H9 (cell line): ENCODE measurements at regions not wholly inside any gene's neighbourhood (a gene's known extent, or its start where the extent isn't known, plus 50 kb on each side); places are given as distances from the start of the nearest gene placed in this dataset.

Experiments
- DNase-seq: peaks from one replicate; pipeline ENCODE4 v3.0.0-alpha.2; 2017
- H2AFZ ChIP-seq: one replicate; pipeline ENCODE4 v1.6.1; 2013; ENCODE audit warnings: mild to moderate bottlenecking, low read length, control low read depth, moderate library complexity
- H2AK5ac ChIP-seq: 2 replicates; pipeline ENCODE4 v1.6.1; 2013; ENCODE audit warnings: low read length, control low read depth, mixed read lengths; ENCODE audit not compliant: insufficient read length
- H2BK120ac ChIP-seq: one replicate; pipeline ENCODE4 v1.6.1; 2013; ENCODE audit warnings: low read depth, mild to moderate bottlenecking, low read length, control low read depth, inconsistent platforms; ENCODE audit not compliant: poor library complexity, severe bottlenecking
- H2BK12ac ChIP-seq: 2 replicates; pipeline ENCODE4 v1.6.1; 2013; ENCODE audit warnings: low read length, control low read depth, mixed read lengths, low read depth; ENCODE audit not compliant: insufficient read length
- H2BK15ac ChIP-seq: 2 replicates; pipeline ENCODE4 v1.6.1; 2013; ENCODE audit warnings: low read depth, low read length, control low read depth
- H2BK20ac ChIP-seq: one replicate; pipeline ENCODE4 v1.6.1; 2013; ENCODE audit warnings: low read depth, mild to moderate bottlenecking, low read length, control low read depth, inconsistent platforms; ENCODE audit not compliant: poor library complexity, severe bottlenecking
- H2BK5ac ChIP-seq: 2 replicates; pipeline ENCODE4 v1.6.1; 2013; ENCODE audit warnings: low read length, control low read depth, mixed read lengths; ENCODE audit not compliant: insufficient read length
- H3K14ac ChIP-seq: 2 replicates; pipeline ENCODE4 v1.6.1; 2013; ENCODE audit warnings: low read length, control low read depth; ENCODE audit not compliant: insufficient read depth
- H3K18ac ChIP-seq: 2 replicates; pipeline ENCODE4 v1.6.1; 2013; ENCODE audit warnings: low read depth, mild to moderate bottlenecking, mixed read lengths, low read length, control low read depth; ENCODE audit not compliant: insufficient read length
- H3K23ac ChIP-seq: 2 replicates; pipeline ENCODE4 v1.6.1; 2013; ENCODE audit warnings: low read length, control low read depth, mixed read lengths, low read depth; ENCODE audit not compliant: insufficient read length
- H3K23me2 ChIP-seq: 2 replicates; pipeline ENCODE4 v1.6.1; 2013; ENCODE audit warnings: low read depth, mild to moderate bottlenecking, mixed read lengths, low read length, control low read depth; ENCODE audit not compliant: insufficient read length, poor library complexity, severe bottlenecking
- H3K27ac ChIP-seq: 2 replicates; pipeline ENCODE4 v1.5.1; 2013; ENCODE audit warnings: low read length, control low read depth, mixed read lengths, low read depth; ENCODE audit not compliant: insufficient read length
- H3K27me3 ChIP-seq: 2 replicates; pipeline ENCODE4 v1.6.1; 2013; ENCODE audit warnings: low read length, control low read depth, inconsistent platforms; ENCODE audit not compliant: insufficient read depth
- H3K4ac ChIP-seq: 2 replicates; pipeline ENCODE4 v1.6.1; 2013; ENCODE audit warnings: low read depth, mild to moderate bottlenecking, control low read depth, inconsistent platforms, low read length, moderate library complexity
- H3K4me1 ChIP-seq: 2 replicates; pipeline ENCODE4 v1.6.1; 2013; ENCODE audit warnings: low read length, control low read depth, inconsistent platforms; ENCODE audit not compliant: insufficient read depth
- H3K4me2 ChIP-seq: 2 replicates; pipeline ENCODE4 v1.6.1; 2013; ENCODE audit warnings: low read length, control low read depth, mixed read lengths; ENCODE audit not compliant: insufficient read length, insufficient read depth
- H3K56ac ChIP-seq: 2 replicates; pipeline ENCODE4 v1.6.1; 2013; ENCODE audit warnings: low read depth, mild to moderate bottlenecking, mixed read lengths, low read length, control low read depth; ENCODE audit not compliant: insufficient read length
- H3K79me1 ChIP-seq: 2 replicates; pipeline ENCODE4 v1.6.1; 2013; ENCODE audit warnings: low read depth, mild to moderate bottlenecking, moderate library complexity, low read length, control low read depth, inconsistent platforms; ENCODE audit not compliant: insufficient read depth, poor library complexity, severe bottlenecking
- H3K79me2 ChIP-seq: 2 replicates; pipeline ENCODE4 v1.6.1; 2013; ENCODE audit warnings: low read length, control low read depth, inconsistent platforms; ENCODE audit not compliant: insufficient read depth
- H3K9ac ChIP-seq: 2 replicates; pipeline ENCODE4 v1.6.1; 2013; ENCODE audit warnings: low read length, control low read depth, mixed read lengths; ENCODE audit not compliant: insufficient read length; ENCODE audit errors: extremely low read depth
- H3K9me3 ChIP-seq: one replicate; pipeline ENCODE4 v1.6.1; 2013; ENCODE audit warnings: low read depth, low read length, inconsistent platforms; ENCODE audit not compliant: control insufficient read depth
- H3T11ph ChIP-seq: one replicate; pipeline ENCODE4 v1.6.1; 2013; ENCODE audit warnings: mild to moderate bottlenecking, low read length, control low read depth, inconsistent platforms
- H4K20me1 ChIP-seq: one replicate; pipeline ENCODE4 v1.6.1; 2013; ENCODE audit not compliant: control insufficient read depth, insufficient read length, insufficient read depth
- H4K5ac ChIP-seq: 2 replicates; pipeline ENCODE4 v1.6.1; 2013; ENCODE audit warnings: low read depth, mild to moderate bottlenecking, mixed read lengths, low read length, control low read depth; ENCODE audit not compliant: insufficient read length
- H4K8ac ChIP-seq: replicated peaks from 2 replicates; pipeline ENCODE4 v1.6.1; 2013; ENCODE audit warnings: low read length, control low read depth, mixed read lengths, low read depth; ENCODE audit not compliant: insufficient read length
- H4K91ac ChIP-seq: 2 replicates; pipeline ENCODE4 v1.6.1; 2013; ENCODE audit warnings: low read depth, mild to moderate bottlenecking, moderate library complexity, mixed read lengths, low read length, control low read depth; ENCODE audit not compliant: insufficient read length
- H3K27ac Mint-ChIP-seq, 3 experiments: 2 replicates in 2 of 3; 3 replicates in 1 of 3; pipeline ENCODE4 v1.8.0; 2020 to 2021; ENCODE audit warnings: mixed read lengths in 3 of 3, mild to moderate bottlenecking in 1 of 3, moderate library complexity in 1 of 3
- H3K27me3 Mint-ChIP-seq: 2 replicates; pipeline ENCODE4 v1.8.0; 2021; ENCODE audit warnings: low read depth, mild to moderate bottlenecking, moderate library complexity, mixed read lengths
- H3K36me3 Mint-ChIP-seq, 3 experiments: 2 replicates in 2 of 3; 3 replicates in 1 of 3; pipeline ENCODE4 v1.8.0; 2020 to 2021; ENCODE audit warnings: low read depth in 3 of 3, mixed read lengths in 3 of 3; ENCODE audit not compliant: insufficient read depth in 1 of 3
- H3K4me1 Mint-ChIP-seq, 2 experiments: 2 replicates each; pipeline ENCODE4 v1.8.0; 2020; ENCODE audit warnings: mixed read lengths in 2 of 2
- H3K4me3 Mint-ChIP-seq, 2 experiments: 2 replicates in 1 of 2; 3 replicates in 1 of 2; pipeline ENCODE4 v1.8.0; 2020 to 2021; ENCODE audit warnings: mild to moderate bottlenecking in 2 of 2, mixed read lengths in 2 of 2, moderate library complexity in 1 of 2
- H3K9me3 Mint-ChIP-seq, 2 experiments: 2 replicates in 1 of 2; 3 replicates in 1 of 2; pipeline ENCODE4 v1.8.0; 2020; ENCODE audit warnings: mild to moderate bottlenecking in 2 of 2, mixed read lengths in 2 of 2, moderate library complexity in 1 of 2
- WGBS: extraction: QIAGEN DNeasy Blood & Tissue Kit; methylation state at CpG from one replicate; pipeline ENCODE4 v1.1.7; 2013; ENCODE audit warnings: missing lambda C conversion rate, low lambda C conversion rate, mixed read lengths; ENCODE audit not compliant: insufficient read length; ENCODE audit errors: extremely low coverage; 5-methylcytosine and 5-hydroxymethylcytosine counted together
- TF ChIP-seq, protein P1 (sequence below): fragments of 200-600 bp; sonication (generic); conservative IDR thresholded peaks from 3 replicates; pipeline ENCODE4 v1.8.0; 2021; ENCODE audit warnings: antibody characterized with exemption, mild to moderate bottlenecking

DNA sequence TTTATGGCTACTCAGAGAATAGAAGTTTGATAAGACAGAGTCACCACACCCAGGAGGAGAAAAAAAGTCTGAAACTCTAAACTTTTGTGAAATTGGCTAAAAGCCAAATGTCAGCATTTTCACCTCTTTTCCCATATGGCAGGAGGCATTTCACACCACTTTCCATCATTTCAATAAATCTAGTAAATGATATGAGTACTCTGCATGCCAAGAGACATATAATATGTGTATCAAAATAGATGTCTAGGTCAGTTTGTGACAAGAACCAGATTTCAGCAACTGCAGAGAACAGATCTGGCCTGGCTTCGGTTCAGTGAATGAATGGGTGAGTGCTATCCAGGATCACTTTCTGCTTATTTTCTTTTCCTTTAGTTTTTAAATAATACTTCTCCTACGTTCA lies 470.8 kb downstream of the ENC1 start:
- Histone ChIP-seq H2BK12ac (no peak overlapping the region), H2BK5ac (no peak overlapping the region), H3T11ph (no peak overlapping the region), H3K4me1 (no peaks in the 10 kb centered on the region; the same call in 1 of the 2 replicates), H3K9me3 (no peaks in the 10 kb centered on the region), H3K14ac (no peak overlapping the region), H2AK5ac (no peak overlapping the region), H3K27ac (no peak overlapping the region), H3K79me1 (no peaks in the 10 kb centered on the region), H3K23ac (no peak overlapping the region), H3K18ac (no peak overlapping the region), H3K4ac (no peak overlapping the region), H3K56ac (no peak overlapping the region), H2BK120ac (no peak overlapping the region), H4K91ac (no peak overlapping the region), H2BK15ac (no peak overlapping the region), H4K8ac (no peak overlapping the region), H3K27me3 (no peaks in the 10 kb centered on the region), H4K20me1 (no peaks in the 10 kb centered on the region), H2AFZ (no peak overlapping the region), H3K23me2 (no peaks in the 10 kb centered on the region), H2BK20ac (no peak overlapping the region), H3K9ac (no peak overlapping the region), H4K5ac (no peak overlapping the region), H3K4me2 (no peak overlapping the region), H3K79me2 (no peaks in the 10 kb centered on the region)
- no peak for DNase-seq
- Mint-ChIP-seq H3K9me3 (no peaks in the 10 kb centered on the region), H3K27ac (no peak overlapping the region), H3K36me3 (no peaks in the 10 kb centered on the region; a peak in 2 of 7 replicates), H3K4me1 (peaks cover 7 to 11% of the 10 kb centered on the region in 2 experiments), H3K27me3 (peaks cover 2% of the 10 kb centered on the region; the same call in 1 of the 2 replicates), H3K4me3 (no peak overlapping the region)
- WGBS: 100% methylated on average over 1 of the region's 2 CpGs
- TF ChIP-seq, protein P1, sequence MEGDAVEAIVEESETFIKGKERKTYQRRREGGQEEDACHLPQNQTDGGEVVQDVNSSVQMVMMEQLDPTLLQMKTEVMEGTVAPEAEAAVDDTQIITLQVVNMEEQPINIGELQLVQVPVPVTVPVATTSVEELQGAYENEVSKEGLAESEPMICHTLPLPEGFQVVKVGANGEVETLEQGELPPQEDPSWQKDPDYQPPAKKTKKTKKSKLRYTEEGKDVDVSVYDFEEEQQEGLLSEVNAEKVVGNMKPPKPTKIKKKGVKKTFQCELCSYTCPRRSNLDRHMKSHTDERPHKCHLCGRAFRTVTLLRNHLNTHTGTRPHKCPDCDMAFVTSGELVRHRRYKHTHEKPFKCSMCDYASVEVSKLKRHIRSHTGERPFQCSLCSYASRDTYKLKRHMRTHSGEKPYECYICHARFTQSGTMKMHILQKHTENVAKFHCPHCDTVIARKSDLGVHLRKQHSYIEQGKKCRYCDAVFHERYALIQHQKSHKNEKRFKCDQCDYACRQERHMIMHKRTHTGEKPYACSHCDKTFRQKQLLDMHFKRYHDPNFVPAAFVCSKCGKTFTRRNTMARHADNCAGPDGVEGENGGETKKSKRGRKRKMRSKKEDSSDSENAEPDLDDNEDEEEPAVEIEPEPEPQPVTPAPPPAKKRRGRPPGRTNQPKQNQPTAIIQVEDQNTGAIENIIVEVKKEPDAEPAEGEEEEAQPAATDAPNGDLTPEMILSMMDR: no peak
